HEK293 (cell line): ENCODE measurements at regions not wholly inside any gene's neighbourhood (a gene's known extent, or its start where the extent isn't known, plus 50 kb on each side); places are given as distances from the start of the nearest gene placed in this dataset.

Experiments used
- CTCF ChIA-PET: fragments of 350-600 bp; formaldehyde crosslinking; extraction: SDS; loops from one replicate; lab custom pipeline; 2021; ENCODE audit warnings: antibody characterized with exemption; lab: Yijun Ruan, JAX
- POLR2A ChIA-PET: fragments of 300-600 bp; formaldehyde crosslinking; extraction: SDS; loops from one replicate; lab custom pipeline; 2020; ENCODE audit warnings: antibody characterized with exemption, inconsistent platforms; lab: Yijun Ruan, JAX
- H3K27ac ChIP-seq: fragments of 200-500 bp; sonication (Bioruptor generic); 2 replicates; pipeline ENCODE4 v1.5.1; 2014; ENCODE audit warnings: low read depth, low read length, control low read depth, inconsistent platforms; ENCODE audit errors: extremely low read depth
- H3K36me3 ChIP-seq, 2 experiments: fragments of 200-500 bp in 1 of 2; sonication (Bioruptor generic) in 1 of 2; 1 replicate in 1 of 2; 2 replicates in 1 of 2; pipeline ENCODE4 v1.5.1; 2014 to 2017; ENCODE audit warnings: inconsistent platforms in 2 of 2, low read length in 2 of 2; ENCODE audit not compliant: control insufficient read depth in 2 of 2, insufficient read depth in 1 of 2
- H3K4me1 ChIP-seq: fragments of 200-500 bp; sonication (Bioruptor generic); 2 replicates; pipeline ENCODE4 v1.5.1; 2014; ENCODE audit warnings: mild to moderate bottlenecking, low read length, inconsistent platforms; ENCODE audit not compliant: control insufficient read depth, insufficient read depth
- H3K4me3 ChIP-seq: 2 replicates; pipeline ENCODE4 v1.5.1; 2011; ENCODE audit warnings: low read depth, mild to moderate bottlenecking, control low read depth, low read length, moderate library complexity
- H3K9me3 ChIP-seq: fragments of 200-500 bp; sonication (Bioruptor generic); 2 replicates; pipeline ENCODE4 v1.5.1; 2014; ENCODE audit warnings: low read depth, low read length, inconsistent platforms; ENCODE audit not compliant: control insufficient read depth, insufficient read depth
- FEZF1 ChIP-seq: fragments of 450-650 bp; formaldehyde crosslinking; IDR thresholded peaks from 2 replicates; pipeline ENCODE4 v1.5.1; 2016; ENCODE audit warnings: missing biosample characterization, missing genetic modification characterization
- HOXA7 ChIP-seq: sonication (generic); formaldehyde crosslinking; IDR thresholded peaks from 2 replicates; pipeline ENCODE4 v1.8.1; 2022; ENCODE audit warnings: missing genetic modification reagents, borderline replicate concordance
- KLF7 ChIP-seq: fragments of 450-650 bp; formaldehyde crosslinking; IDR thresholded peaks from 2 replicates; pipeline ENCODE4 v1.5.1; 2016; ENCODE audit warnings: missing biosample characterization, missing genetic modification characterization, borderline replicate concordance
- SP7 ChIP-seq: fragments of 450-650 bp; formaldehyde crosslinking; IDR thresholded peaks from 2 replicates; pipeline ENCODE4 v1.5.1; 2016; ENCODE audit warnings: missing biosample characterization, missing genetic modification characterization
- WT1 ChIP-seq: fragments of 450-650 bp; formaldehyde crosslinking; IDR thresholded peaks from 2 replicates; pipeline ENCODE4 v1.5.1; 2016; ENCODE audit warnings: missing biosample characterization, missing genetic modification characterization
- ZBTB1 ChIP-seq: fragments of 450-650 bp; formaldehyde crosslinking; IDR thresholded peaks from 2 replicates; pipeline ENCODE4 v1.5.1; 2016; ENCODE audit warnings: missing biosample characterization, missing genetic modification characterization
- ZBTB17 ChIP-seq: fragments of 450-650 bp; formaldehyde crosslinking; IDR thresholded peaks from 2 replicates; pipeline ENCODE4 v1.5.1; 2016; ENCODE audit warnings: missing biosample characterization, missing genetic modification characterization
- ZNF133 ChIP-seq: fragments of 450-650 bp; formaldehyde crosslinking; IDR thresholded peaks from 2 replicates; pipeline ENCODE4 v1.5.1; 2016; ENCODE audit warnings: missing biosample characterization, missing genetic modification characterization
- ZNF16 ChIP-seq: fragments of 450-650 bp; formaldehyde crosslinking; IDR thresholded peaks from 2 replicates; pipeline ENCODE4 v1.5.1; 2016; ENCODE audit warnings: low read depth, missing biosample characterization, missing genetic modification characterization
- ZNF221 ChIP-seq: fragments of 450-650 bp; formaldehyde crosslinking; IDR thresholded peaks from 2 replicates; pipeline ENCODE4 v1.5.1; 2017; ENCODE audit warnings: missing biosample characterization, missing genetic modification characterization, borderline replicate concordance
- ZNF23 ChIP-seq: fragments of 450-650 bp; formaldehyde crosslinking; IDR thresholded peaks from 2 replicates; pipeline ENCODE4 v1.5.1; 2016; ENCODE audit warnings: missing biosample characterization, missing genetic modification characterization, borderline replicate concordance
- ZNF239 ChIP-seq: fragments of 450-650 bp; formaldehyde crosslinking; IDR thresholded peaks from 2 replicates; pipeline ENCODE4 v1.5.1; 2016; ENCODE audit warnings: missing biosample characterization, missing genetic modification characterization
- ZNF394 ChIP-seq: fragments of 450-650 bp; formaldehyde crosslinking; IDR thresholded peaks from 2 replicates; pipeline ENCODE4 v1.5.1; 2016; ENCODE audit warnings: missing biosample characterization, missing genetic modification characterization, mild to moderate bottlenecking, moderate library complexity, borderline replicate concordance
- ZNF433 ChIP-seq: fragments of 450-650 bp; formaldehyde crosslinking; IDR thresholded peaks from 2 replicates; pipeline ENCODE4 v1.5.1; 2016; ENCODE audit warnings: missing biosample characterization, missing genetic modification characterization, low read depth
- ZNF621 ChIP-seq: fragments of 450-650 bp; formaldehyde crosslinking; IDR thresholded peaks from 2 replicates; pipeline ENCODE4 v1.5.1; 2017; ENCODE audit warnings: missing biosample characterization, missing genetic modification characterization
- ZNF658 ChIP-seq: fragments of 450-650 bp; formaldehyde crosslinking; IDR thresholded peaks from 2 replicates; pipeline ENCODE4; 2016; ENCODE audit warnings: missing biosample characterization, missing genetic modification characterization
- ZNF670 ChIP-seq: fragments of 450-650 bp; formaldehyde crosslinking; IDR thresholded peaks from 2 replicates; pipeline ENCODE4 v1.5.1; 2016; ENCODE audit warnings: missing biosample characterization, missing genetic modification characterization, low read depth
- ZNF701 ChIP-seq: fragments of 450-650 bp; formaldehyde crosslinking; IDR thresholded peaks from 2 replicates; pipeline ENCODE4 v1.5.1; 2016; ENCODE audit warnings: missing biosample characterization, missing genetic modification characterization
- ZNF76 ChIP-seq: fragments of 450-650 bp; formaldehyde crosslinking; IDR thresholded peaks from 2 replicates; pipeline ENCODE4; 2016; ENCODE audit warnings: low read depth, missing biosample characterization, missing genetic modification characterization, borderline replicate concordance
- ZNF785 ChIP-seq: fragments of 450-650 bp; formaldehyde crosslinking; IDR thresholded peaks from 2 replicates; pipeline ENCODE4 v1.5.1; 2016; ENCODE audit warnings: missing biosample characterization, missing genetic modification characterization
- TF ChIP-seq, protein P1 (sequence below): fragments of 450-650 bp; formaldehyde crosslinking; IDR thresholded peaks from 2 replicates; pipeline ENCODE4 v1.5.1; 2016; ENCODE audit warnings: missing biosample characterization, missing genetic modification characterization, low read depth
- TF ChIP-seq, protein P2 (sequence below): IDR thresholded peaks from 2 replicates; pipeline ENCODE4 v1.6.1; 2011; ENCODE audit warnings: mild to moderate bottlenecking, low read depth, low read length, borderline replicate concordance
- TF ChIP-seq, protein P3 (sequence below): fragments of 450-650 bp; formaldehyde crosslinking; IDR thresholded peaks from 2 replicates; pipeline ENCODE4 v1.5.1; 2016; ENCODE audit warnings: missing biosample characterization, missing genetic modification characterization
- TF ChIP-seq, protein P4 (sequence below): fragments of 450-650 bp; formaldehyde crosslinking; IDR thresholded peaks from 2 replicates; pipeline ENCODE4 v1.5.1; 2016; ENCODE audit warnings: missing biosample characterization, missing genetic modification characterization

DNA sequence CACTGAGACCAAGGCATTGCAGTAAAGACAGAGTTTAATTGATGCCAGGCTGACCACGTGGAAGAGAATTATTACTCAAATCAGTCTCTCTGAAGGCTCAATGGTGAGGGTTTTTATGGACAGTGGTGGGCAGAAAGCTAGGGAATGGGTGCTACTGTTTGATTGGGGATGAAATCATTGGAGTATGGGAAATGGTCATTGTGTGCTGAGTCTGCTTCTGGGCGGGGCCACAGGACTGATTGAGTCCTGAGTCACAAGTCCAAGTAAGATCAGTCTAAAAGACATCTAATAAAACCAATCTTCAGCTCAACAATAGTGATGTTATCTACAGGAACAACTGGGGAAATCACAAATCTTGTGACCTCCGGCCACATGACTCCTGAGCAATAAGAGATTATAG is 868.4 kb downstream of the SORCS3 start:
- Histone ChIP-seq H3K9me3 (no peaks in the 10 kb centered on the region), H3K27ac (no peak overlapping the region), H3K4me3 (no peak overlapping the region), H3K4me1 (no peaks in the 10 kb centered on the region), H3K36me3 (no peaks in the 10 kb centered on the region)
- ChIA-PET POLR2A (no interaction called here), CTCF (no interaction called here)
- TF ChIP-seq ZNF621 (no peak), ZNF16 (tag by site-specific recombination) (no peak), ZNF133 (no peak), ZNF701 (no peak), ZBTB1 (tag by site-specific recombination) (no peak), SP7 (no peak), ZNF239 (tag by site-specific recombination) (no peak), KLF7 (tag by site-specific recombination) (no peak), ZNF785 (tag by site-specific recombination) (no peak), FEZF1 (no peak), ZBTB17 (tag by site-specific recombination) (no peak), HOXA7 (CRISPR knock-in tag) (no peak), WT1 (tag by site-specific recombination) (no peak)
- TF ChIP-seq, protein P1, sequence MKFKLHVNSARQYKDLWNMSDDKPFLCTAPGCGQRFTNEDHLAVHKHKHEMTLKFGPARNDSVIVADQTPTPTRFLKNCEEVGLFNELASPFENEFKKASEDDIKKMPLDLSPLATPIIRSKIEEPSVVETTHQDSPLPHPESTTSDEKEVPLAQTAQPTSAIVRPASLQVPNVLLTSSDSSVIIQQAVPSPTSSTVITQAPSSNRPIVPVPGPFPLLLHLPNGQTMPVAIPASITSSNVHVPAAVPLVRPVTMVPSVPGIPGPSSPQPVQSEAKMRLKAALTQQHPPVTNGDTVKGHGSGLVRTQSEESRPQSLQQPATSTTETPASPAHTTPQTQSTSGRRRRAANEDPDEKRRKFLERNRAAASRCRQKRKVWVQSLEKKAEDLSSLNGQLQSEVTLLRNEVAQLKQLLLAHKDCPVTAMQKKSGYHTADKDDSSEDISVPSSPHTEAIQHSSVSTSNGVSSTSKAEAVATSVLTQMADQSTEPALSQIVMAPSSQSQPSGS (tag by site-specific recombination): no peak
- TF ChIP-seq, protein P2, sequence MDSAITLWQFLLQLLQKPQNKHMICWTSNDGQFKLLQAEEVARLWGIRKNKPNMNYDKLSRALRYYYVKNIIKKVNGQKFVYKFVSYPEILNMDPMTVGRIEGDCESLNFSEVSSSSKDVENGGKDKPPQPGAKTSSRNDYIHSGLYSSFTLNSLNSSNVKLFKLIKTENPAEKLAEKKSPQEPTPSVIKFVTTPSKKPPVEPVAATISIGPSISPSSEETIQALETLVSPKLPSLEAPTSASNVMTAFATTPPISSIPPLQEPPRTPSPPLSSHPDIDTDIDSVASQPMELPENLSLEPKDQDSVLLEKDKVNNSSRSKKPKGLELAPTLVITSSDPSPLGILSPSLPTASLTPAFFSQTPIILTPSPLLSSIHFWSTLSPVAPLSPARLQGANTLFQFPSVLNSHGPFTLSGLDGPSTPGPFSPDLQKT: no peak
- TF ChIP-seq, protein P3, sequence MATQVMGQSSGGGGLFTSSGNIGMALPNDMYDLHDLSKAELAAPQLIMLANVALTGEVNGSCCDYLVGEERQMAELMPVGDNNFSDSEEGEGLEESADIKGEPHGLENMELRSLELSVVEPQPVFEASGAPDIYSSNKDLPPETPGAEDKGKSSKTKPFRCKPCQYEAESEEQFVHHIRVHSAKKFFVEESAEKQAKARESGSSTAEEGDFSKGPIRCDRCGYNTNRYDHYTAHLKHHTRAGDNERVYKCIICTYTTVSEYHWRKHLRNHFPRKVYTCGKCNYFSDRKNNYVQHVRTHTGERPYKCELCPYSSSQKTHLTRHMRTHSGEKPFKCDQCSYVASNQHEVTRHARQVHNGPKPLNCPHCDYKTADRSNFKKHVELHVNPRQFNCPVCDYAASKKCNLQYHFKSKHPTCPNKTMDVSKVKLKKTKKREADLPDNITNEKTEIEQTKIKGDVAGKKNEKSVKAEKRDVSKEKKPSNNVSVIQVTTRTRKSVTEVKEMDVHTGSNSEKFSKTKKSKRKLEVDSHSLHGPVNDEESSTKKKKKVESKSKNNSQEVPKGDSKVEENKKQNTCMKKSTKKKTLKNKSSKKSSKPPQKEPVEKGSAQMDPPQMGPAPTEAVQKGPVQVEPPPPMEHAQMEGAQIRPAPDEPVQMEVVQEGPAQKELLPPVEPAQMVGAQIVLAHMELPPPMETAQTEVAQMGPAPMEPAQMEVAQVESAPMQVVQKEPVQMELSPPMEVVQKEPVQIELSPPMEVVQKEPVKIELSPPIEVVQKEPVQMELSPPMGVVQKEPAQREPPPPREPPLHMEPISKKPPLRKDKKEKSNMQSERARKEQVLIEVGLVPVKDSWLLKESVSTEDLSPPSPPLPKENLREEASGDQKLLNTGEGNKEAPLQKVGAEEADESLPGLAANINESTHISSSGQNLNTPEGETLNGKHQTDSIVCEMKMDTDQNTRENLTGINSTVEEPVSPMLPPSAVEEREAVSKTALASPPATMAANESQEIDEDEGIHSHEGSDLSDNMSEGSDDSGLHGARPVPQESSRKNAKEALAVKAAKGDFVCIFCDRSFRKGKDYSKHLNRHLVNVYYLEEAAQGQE (tag by site-specific recombination): no peak

DNA sequence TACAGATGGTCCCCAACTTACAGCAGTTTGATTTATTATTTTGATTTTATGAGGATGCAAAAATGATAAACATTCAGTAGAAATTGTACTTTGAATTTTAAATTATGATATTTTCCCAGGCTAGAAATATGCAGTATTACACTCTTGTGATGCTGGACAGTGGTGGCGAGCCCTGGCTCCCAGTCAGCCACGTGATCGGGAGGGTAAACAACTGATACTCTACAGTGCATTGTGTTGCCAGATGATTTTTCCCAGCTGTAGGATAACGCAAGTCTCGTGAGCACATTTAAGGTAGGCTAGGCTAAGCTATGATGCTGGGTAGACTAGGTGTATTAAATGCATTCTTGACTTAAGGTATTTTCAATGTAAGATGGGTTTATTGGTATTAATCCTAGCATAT is 865.2 kb downstream of the SORCS3 start:
- POLR2A ChIA-PET: no interaction called here
- Histone ChIP-seq H3K27ac (no peak overlapping the region), H3K4me1 (no peaks in the 10 kb centered on the region), H3K9me3 (no peaks in the 10 kb centered on the region), H3K36me3 (no peaks in the 10 kb centered on the region), H3K4me3 (no peak overlapping the region)
- no peak for TF ChIP-seq ZNF394 (tag by site-specific recombination)
- no peak for TF ChIP-seq ZNF76
- no peak for TF ChIP-seq ZNF23 (tag by site-specific recombination)
- no peak for TF ChIP-seq ZNF670 (tag by site-specific recombination)
- no peak for TF ChIP-seq ZNF658
- TF ChIP-seq, protein P4, sequence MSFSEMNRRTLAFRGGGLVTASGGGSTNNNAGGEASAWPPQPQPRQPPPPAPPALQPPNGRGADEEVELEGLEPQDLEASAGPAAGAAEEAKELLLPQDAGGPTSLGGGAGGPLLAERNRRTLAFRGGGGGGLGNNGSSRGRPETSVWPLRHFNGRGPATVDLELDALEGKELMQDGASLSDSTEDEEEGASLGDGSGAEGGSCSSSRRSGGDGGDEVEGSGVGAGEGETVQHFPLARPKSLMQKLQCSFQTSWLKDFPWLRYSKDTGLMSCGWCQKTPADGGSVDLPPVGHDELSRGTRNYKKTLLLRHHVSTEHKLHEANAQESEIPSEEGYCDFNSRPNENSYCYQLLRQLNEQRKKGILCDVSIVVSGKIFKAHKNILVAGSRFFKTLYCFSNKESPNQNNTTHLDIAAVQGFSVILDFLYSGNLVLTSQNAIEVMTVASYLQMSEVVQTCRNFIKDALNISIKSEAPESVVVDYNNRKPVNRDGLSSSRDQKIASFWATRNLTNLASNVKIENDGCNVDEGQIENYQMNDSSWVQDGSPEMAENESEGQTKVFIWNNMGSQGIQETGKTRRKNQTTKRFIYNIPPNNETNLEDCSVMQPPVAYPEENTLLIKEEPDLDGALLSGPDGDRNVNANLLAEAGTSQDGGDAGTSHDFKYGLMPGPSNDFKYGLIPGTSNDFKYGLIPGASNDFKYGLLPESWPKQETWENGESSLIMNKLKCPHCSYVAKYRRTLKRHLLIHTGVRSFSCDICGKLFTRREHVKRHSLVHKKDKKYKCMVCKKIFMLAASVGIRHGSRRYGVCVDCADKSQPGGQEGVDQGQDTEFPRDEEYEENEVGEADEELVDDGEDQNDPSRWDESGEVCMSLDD (tag by site-specific recombination): no peak
- no peak for TF ChIP-seq ZNF433 (tag by site-specific recombination)
- no peak for TF ChIP-seq ZNF701
- no peak for TF ChIP-seq ZNF221
- CTCF ChIA-PET: no interaction called here
